OCI-LY1 (cell line): ENCODE measurements at regions not wholly inside any gene's neighbourhood (a gene's known extent, or its start where the extent isn't known, plus 50 kb on each side); places are given as distances from the start of the nearest gene placed in this dataset.

ENCODE experiments used
- EZH2 ChIP-seq: fragments of 200-600 bp; sonication (generic), shearing (Covaris generic); IDR thresholded peaks from 2 replicates; pipeline ENCODE4 v1.8.0; 2017; ENCODE audit warnings: borderline replicate concordance, mixed run types, mild to moderate bottlenecking, antibody characterized with exemption, low read length, moderate library complexity, mixed read lengths
- TF ChIP-seq, protein P1 (sequence below): fragments of 200-600 bp; sonication (generic), shearing (Covaris generic); IDR thresholded peaks from 2 replicates; pipeline ENCODE4 v1.5.1; 2017; ENCODE audit warnings: mild to moderate bottlenecking, antibody characterized with exemption, low read length, moderate library complexity, mixed read lengths

DNA sequence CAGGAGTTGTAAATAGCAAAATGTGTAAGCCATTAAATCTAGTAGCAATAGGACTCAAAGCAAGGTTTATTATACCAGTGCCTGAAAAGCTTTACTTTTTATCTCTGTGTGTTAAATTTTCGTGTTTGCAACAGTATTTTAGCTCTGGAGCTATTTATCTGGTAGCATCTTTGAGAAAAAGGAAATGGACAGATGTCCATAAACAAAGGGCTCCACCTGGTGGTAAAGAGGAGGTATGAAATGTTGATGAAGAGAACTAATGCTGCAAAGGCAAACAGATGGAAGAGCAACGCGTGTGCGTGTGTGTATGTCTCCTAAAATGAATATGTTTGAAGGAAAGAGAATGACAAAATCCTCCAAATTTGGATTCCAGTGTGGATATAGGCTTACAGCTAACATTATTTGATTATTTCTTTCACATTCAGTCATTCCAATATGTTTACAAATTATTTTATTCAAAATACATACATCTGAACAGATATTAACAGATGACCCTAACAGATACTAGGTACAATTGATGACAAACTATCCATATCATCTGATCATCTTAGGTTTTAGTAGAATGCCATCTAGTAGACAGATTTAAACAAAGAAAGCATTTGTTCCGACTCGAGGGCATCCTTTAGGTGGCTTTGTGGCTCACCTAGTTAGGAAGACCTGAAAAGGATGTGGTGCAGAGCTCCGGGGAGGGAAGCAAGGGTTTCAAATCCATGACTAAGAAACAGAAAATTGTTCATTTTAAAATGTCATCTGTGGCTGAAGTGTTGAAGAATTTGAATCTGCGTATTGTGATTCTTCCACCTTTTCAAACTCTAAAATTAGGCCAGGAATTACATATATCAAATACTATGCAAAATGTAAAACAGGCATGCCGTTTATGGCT is 383.3 kb downstream of the MTX2 start:
- no peak for TF ChIP-seq EZH2
- TF ChIP-seq, protein P1, sequence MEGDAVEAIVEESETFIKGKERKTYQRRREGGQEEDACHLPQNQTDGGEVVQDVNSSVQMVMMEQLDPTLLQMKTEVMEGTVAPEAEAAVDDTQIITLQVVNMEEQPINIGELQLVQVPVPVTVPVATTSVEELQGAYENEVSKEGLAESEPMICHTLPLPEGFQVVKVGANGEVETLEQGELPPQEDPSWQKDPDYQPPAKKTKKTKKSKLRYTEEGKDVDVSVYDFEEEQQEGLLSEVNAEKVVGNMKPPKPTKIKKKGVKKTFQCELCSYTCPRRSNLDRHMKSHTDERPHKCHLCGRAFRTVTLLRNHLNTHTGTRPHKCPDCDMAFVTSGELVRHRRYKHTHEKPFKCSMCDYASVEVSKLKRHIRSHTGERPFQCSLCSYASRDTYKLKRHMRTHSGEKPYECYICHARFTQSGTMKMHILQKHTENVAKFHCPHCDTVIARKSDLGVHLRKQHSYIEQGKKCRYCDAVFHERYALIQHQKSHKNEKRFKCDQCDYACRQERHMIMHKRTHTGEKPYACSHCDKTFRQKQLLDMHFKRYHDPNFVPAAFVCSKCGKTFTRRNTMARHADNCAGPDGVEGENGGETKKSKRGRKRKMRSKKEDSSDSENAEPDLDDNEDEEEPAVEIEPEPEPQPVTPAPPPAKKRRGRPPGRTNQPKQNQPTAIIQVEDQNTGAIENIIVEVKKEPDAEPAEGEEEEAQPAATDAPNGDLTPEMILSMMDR = peak; percentile 77
